Gastrocnemius medialis (tissue), 4 donors: ENCODE measurements at regions not wholly inside any gene's neighbourhood (a gene's known extent, or its start where the extent isn't known, plus 50 kb on each side); places are given as distances from the start of the nearest gene placed in this dataset.

Experiments used
- ATAC-seq, 2 donors: fragments of 150-250 bp; one replicate each; pipeline ENCODE4 v1.9.1; 2016
- DNase-seq, 2 donors: peaks; one replicate each; pipeline ENCODE4 v3.0.0-alpha.2; 2019
- H3K27ac ChIP-seq, 4 donors: fragments of 200-600 bp; sonication (generic); 1 replicate in 1 of 4; 2 replicates in 3 of 4; pipeline ENCODE4 v1.5.1; 2016 to 2018; ENCODE audit warnings: mild to moderate bottlenecking in 2 of 4, moderate library complexity in 1 of 4
- H3K27me3 ChIP-seq, 3 donors: fragments of 200-600 bp; sonication (generic) in 2 of 3; 1 replicate in 1 of 3; 2 replicates in 2 of 3; pipeline versions ENCODE4 v1.5.1 to v1.6.0; 2016 to 2019; ENCODE audit warnings: mild to moderate bottlenecking in 1 of 3, moderate library complexity in 1 of 3
- H3K36me3 ChIP-seq, 2 donors: fragments of 200-600 bp; sonication (generic) in 1 of 2; one replicate each; pipeline ENCODE4 v1.5.1; 2017 to 2018
- H3K4me1 ChIP-seq, 2 donors: fragments of 200-600 bp; sonication (generic) in 1 of 2; one replicate each; pipeline ENCODE4 v1.5.1; 2016 to 2017; ENCODE audit warnings: mild to moderate bottlenecking in 2 of 2
- H3K4me3 ChIP-seq, 4 donors: fragments of 200-600 bp; sonication (generic) in 3 of 4; 1 replicate in 1 of 4; 2 replicates in 3 of 4; pipeline ENCODE4 v1.5.1; 2016 to 2019; ENCODE audit warnings: mild to moderate bottlenecking in 2 of 4
- H3K9me3 ChIP-seq, 3 donors: fragments of 200-600 bp; sonication (generic) in 2 of 3; 1 replicate in 1 of 3; 2 replicates in 2 of 3; pipeline ENCODE4 v1.5.1; 2016 to 2019
- POLR2A ChIP-seq, 2 donors: fragments of 450-650 bp; IDR thresholded peaks; one replicate each; pipeline ENCODE4 v1.6.1; 2017; ENCODE audit warnings: antibody characterized with exemption in 2 of 2, mild to moderate bottlenecking in 2 of 2, moderate library complexity in 2 of 2
- in situ Hi-C, 4 donors: fragments of 200-750 bp; cut with MboI; loops; one replicate each; pipeline versions ENCODE4 v1.15.0 to v1.8.0; 2017; ENCODE audit warnings: low sequenced_read_pairs in 4 of 4
- intact Hi-C: fragments of 100-400 bp; cut with DNase I; formaldehyde crosslinking; loops from one replicate; pipeline ENCODE4 v1.15.1; 2023; ENCODE audit warnings: low total_unique reads
- TF ChIP-seq, protein P1 (sequence below), 5 experiments: fragments of 450-650 bp in 3 of 5; fragments of 200-600 bp in 2 of 5; sonication (generic) in 2 of 5; IDR thresholded peaks in 4 of 5; conservative IDR thresholded peaks in 1 of 5; 1 replicate in 4 of 5; 2 replicates in 1 of 5; pipeline ENCODE4 v1.5.1; 2016 to 2019; ENCODE audit warnings: antibody characterized with exemption in 5 of 5, mild to moderate bottlenecking in 3 of 5, moderate library complexity in 3 of 5

DNA sequence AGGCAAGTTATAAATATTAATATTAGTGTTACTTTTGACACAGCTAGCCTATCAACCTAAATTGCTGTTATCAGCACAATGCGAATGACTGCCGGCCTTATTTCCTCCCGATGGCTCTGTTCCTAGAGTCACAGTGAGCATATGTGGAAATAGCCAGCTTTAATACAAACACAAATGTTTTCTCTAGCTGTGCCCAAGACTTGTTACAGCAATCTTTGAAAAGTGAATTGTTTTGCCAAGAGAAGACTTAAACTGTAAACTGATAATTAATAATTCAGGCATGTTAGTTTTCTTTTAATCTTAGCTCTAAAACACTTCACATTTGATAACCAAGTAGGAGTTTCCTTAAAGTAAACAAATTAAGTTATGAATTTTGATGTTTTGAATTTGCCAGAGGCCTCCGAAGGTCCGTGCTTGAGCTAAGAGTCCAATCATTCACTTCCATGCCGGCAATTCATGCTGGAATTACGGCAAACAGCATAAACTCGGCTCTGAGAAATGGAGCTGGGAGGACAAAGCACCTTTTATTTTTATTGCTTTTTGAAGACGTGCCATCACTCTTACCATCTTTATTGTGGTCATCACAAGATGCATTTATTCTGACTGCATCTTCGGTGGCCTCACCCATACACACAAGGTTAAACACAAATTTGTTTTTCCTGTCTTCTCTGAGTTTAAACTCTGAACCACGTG, 184.5 kb upstream of the CWC22 start:
- ATAC-seq (no peak), DNase-seq (no peak)
- Histone ChIP-seq H3K4me3 (no peak overlapping the region), H3K9me3 (no peaks in the 10 kb centered on the region), H3K27me3 (no peaks in the 10 kb centered on the region), H3K4me1 (no peaks in the 10 kb centered on the region), H3K27ac (no peak overlapping the region), H3K36me3 (no peaks in the 10 kb centered on the region)
- in situ Hi-C loops: no loop called here
- intact Hi-C loops: no loop called here
- no peak for TF ChIP-seq POLR2A (IDR thresholded peaks at IDR 0.05)
- TF ChIP-seq, protein P1, sequence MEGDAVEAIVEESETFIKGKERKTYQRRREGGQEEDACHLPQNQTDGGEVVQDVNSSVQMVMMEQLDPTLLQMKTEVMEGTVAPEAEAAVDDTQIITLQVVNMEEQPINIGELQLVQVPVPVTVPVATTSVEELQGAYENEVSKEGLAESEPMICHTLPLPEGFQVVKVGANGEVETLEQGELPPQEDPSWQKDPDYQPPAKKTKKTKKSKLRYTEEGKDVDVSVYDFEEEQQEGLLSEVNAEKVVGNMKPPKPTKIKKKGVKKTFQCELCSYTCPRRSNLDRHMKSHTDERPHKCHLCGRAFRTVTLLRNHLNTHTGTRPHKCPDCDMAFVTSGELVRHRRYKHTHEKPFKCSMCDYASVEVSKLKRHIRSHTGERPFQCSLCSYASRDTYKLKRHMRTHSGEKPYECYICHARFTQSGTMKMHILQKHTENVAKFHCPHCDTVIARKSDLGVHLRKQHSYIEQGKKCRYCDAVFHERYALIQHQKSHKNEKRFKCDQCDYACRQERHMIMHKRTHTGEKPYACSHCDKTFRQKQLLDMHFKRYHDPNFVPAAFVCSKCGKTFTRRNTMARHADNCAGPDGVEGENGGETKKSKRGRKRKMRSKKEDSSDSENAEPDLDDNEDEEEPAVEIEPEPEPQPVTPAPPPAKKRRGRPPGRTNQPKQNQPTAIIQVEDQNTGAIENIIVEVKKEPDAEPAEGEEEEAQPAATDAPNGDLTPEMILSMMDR (IDR thresholded peaks at IDR 0.05 in 4 of 5, conservative IDR thresholded peaks at IDR 0.05 in 1 of 5): no peak

DNA sequence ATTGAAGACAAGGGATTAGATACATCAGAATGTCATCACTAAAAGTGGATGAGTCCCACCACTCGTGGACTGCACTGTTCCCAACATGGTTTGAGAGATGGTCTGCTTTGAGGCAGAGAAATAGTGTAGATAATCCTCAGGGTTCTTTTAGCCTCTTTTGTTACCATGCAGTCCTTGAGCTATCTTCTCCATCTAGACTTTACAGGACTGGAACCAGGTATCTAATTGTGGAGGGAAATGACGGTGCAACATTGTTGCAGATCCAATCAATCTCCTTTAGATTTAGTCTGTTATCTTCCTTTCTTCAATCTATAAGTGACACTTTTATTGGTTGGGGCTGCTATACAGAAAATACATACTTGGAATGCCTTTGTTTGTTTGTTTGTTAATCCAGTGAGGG, 183.8 kb upstream of the CWC22 start:
- intact Hi-C loops: no loop called here
- no peak overlapping the region for H3K4me3 ChIP-seq
- ATAC-seq (no peak), DNase-seq (no peak)
- H3K9me3 ChIP-seq: no peaks in the 10 kb centered on the region
- in situ Hi-C loops: no loop called here
- H3K36me3 ChIP-seq: no peaks in the 10 kb centered on the region
- no peak for TF ChIP-seq POLR2A (IDR thresholded peaks at IDR 0.05)
- TF ChIP-seq, protein P1 (IDR thresholded peaks at IDR 0.05 in 4 of 5, conservative IDR thresholded peaks at IDR 0.05 in 1 of 5): no peak
- H3K4me1 ChIP-seq: no peaks in the 10 kb centered on the region
- H3K27ac ChIP-seq: no peak overlapping the region
- no peaks in the 10 kb centered on the region for H3K27me3 ChIP-seq

DNA sequence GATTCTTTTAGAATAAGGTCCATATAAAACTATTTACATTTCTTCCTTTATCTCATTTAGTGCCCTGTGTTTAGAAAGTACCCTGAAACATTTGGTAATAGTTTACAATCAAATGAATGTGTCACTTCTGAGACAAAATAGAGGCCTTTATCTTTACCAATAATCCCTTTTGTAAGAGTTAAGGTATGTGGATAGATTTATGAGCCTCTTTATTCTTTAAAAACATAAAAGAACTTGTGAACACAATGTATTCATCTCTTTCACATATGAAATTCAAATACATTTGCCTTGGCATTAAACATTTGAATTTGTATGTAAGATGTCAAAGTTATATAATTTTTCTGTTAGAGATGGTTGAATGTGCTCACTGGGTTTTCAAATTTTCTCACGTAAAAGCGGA, 180.5 kb upstream of the CWC22 start:
- H3K4me3 ChIP-seq: no peak overlapping the region
- in situ Hi-C loops: no loop called here
- no peak for TF ChIP-seq POLR2A (IDR thresholded peaks at IDR 0.05)
- TF ChIP-seq, protein P1 (IDR thresholded peaks at IDR 0.05 in 4 of 5, conservative IDR thresholded peaks at IDR 0.05 in 1 of 5): no peak
- no peak overlapping the region for H3K27ac ChIP-seq
- H3K27me3 ChIP-seq: no peaks in the 10 kb centered on the region
- no peak for DNase-seq
- no peaks in the 10 kb centered on the region for H3K36me3 ChIP-seq
- no peaks in the 10 kb centered on the region for H3K9me3 ChIP-seq
- no peak for ATAC-seq
- intact Hi-C loops: no loop called here
- H3K4me1 ChIP-seq: no peaks in the 10 kb centered on the region

DNA sequence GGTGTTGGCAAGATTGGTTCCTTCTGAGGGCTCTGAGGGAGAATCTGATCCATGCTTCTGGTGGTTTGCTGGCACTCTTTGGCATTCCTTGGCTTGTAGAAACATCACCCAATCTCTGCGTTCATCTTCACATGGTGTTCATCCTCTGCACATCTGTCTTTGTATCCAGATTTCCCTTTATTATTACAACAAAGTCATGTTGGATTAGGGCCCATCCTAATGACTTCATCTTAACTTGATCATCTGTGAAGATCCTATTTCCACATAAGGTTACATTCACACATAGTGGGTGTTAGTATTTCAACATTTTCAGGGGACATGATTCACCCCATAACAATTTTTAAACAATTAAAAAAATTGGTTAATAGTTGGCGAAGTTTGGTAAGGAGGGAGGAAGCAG, 177.4 kb upstream of the CWC22 start:
- Histone ChIP-seq H3K27me3 (no peaks in the 10 kb centered on the region), H3K9me3 (no peaks in the 10 kb centered on the region), H3K36me3 (no peaks in the 10 kb centered on the region), H3K27ac (no peak overlapping the region), H3K4me1 (no peaks in the 10 kb centered on the region), H3K4me3 (no peak overlapping the region)
- TF ChIP-seq POLR2A (IDR thresholded peaks at IDR 0.05): no peak
- TF ChIP-seq, protein P1 (IDR thresholded peaks at IDR 0.05 in 4 of 5, conservative IDR thresholded peaks at IDR 0.05 in 1 of 5): no peak
- in situ Hi-C loops (no loop called here), intact Hi-C loops (no loop called here)
- DNase-seq: no peak
- ATAC-seq: no peak

DNA sequence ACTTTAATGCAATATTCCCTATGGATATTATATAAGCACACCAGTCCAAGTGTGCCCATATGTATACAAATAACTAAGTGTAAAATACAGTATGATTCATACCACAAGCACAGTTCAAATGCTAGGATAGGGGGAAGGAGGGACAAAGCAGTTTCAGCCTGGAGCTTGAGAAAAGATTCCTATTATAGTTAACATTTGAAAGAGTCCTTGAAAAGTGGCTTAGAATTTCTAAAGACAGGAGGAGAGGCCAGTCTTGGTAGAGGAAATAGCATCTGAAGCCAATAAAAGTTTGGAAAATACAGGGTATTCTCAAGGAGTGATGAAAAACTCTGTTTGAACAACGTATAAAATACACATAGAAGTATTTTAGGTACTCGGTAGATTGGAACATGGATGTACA, 173.4 kb upstream of the CWC22 start:
- DNase-seq (no peak), ATAC-seq (no peak)
- no peaks in the 10 kb centered on the region for H3K9me3 ChIP-seq
- intact Hi-C loops (no loop called here), in situ Hi-C loops (no loop called here)
- no peaks in the 10 kb centered on the region for H3K4me1 ChIP-seq
- H3K36me3 ChIP-seq: no peaks in the 10 kb centered on the region
- H3K27ac ChIP-seq: no peak overlapping the region
- no peaks in the 10 kb centered on the region for H3K27me3 ChIP-seq
- TF ChIP-seq, protein P1 (IDR thresholded peaks at IDR 0.05 in 4 of 5, conservative IDR thresholded peaks at IDR 0.05 in 1 of 5): no peak
- no peak for TF ChIP-seq POLR2A (IDR thresholded peaks at IDR 0.05)
- no peak overlapping the region for H3K4me3 ChIP-seq
